Subcutaneous abdominal adipose tissue (tissue), 5 donors: ENCODE measurements at regions not wholly inside any gene's neighbourhood (a gene's known extent, or its start where the extent isn't known, plus 50 kb on each side); places are given as distances from the start of the nearest gene placed in this dataset.
"Not testable (repeated sequence)": the region's sequence is repeated elsewhere in the genome, so short reads cannot be mapped to it uniquely, and the experiment has no call there.

Source experiments
- H3K27ac ChIP-seq: one replicate; pipeline ENCODE4 v1.7.0; 2013; ENCODE audit warnings: low read depth, mild to moderate bottlenecking, inconsistent platforms, low read length, moderate library complexity
- H3K27me3 ChIP-seq, 5 donors: one replicate each; pipeline ENCODE4 v1.7.0; 2013; ENCODE audit warnings: low read length in 5 of 5, inconsistent platforms in 1 of 5; ENCODE audit not compliant: control insufficient read depth in 5 of 5, insufficient read depth in 4 of 5
- H3K36me3 ChIP-seq, 5 donors: one replicate each; pipeline ENCODE4 v1.7.0; 2013; ENCODE audit warnings: low read length in 5 of 5; ENCODE audit not compliant: control insufficient read depth in 5 of 5, insufficient read depth in 5 of 5
- H3K4me1 ChIP-seq, 5 donors: one replicate each; pipeline ENCODE4 v1.7.0; 2013; ENCODE audit warnings: low read length in 5 of 5, mild to moderate bottlenecking in 3 of 5, moderate library complexity in 1 of 5; ENCODE audit not compliant: control insufficient read depth in 5 of 5, insufficient read depth in 5 of 5
- H3K4me3 ChIP-seq, 5 donors: one replicate each; pipeline ENCODE4 v1.7.0; 2013; ENCODE audit warnings: low read length in 5 of 5, low read depth in 1 of 5
- H3K9ac ChIP-seq, 5 donors: one replicate each; pipeline ENCODE4 v1.7.0; 2013; ENCODE audit warnings: low read length in 5 of 5, mild to moderate bottlenecking in 4 of 5, moderate library complexity in 3 of 5
- H3K9me3 ChIP-seq, 5 donors: one replicate each; pipeline ENCODE4 v1.7.0; 2013; ENCODE audit warnings: low read length in 5 of 5; ENCODE audit not compliant: control insufficient read depth in 5 of 5
- donor health status: healthy.
- donor health status: healthy.
- donor health status: healthy.
- donor health status: healthy.
- donor health status: healthy.

- Histone ChIP-seq H3K9ac (no peak overlapping the region), H3K36me3 (no peaks in the 10 kb centered on the region), H3K4me3 (no peak overlapping the region), H3K9me3 (no peaks in the 10 kb centered on the region), H3K27ac (no peak overlapping the region), H3K4me1 (peaks cover 0 to 15% (median 0%) of the 10 kb centered on the region in 5 donors), H3K27me3 (no peaks in the 10 kb centered on the region)
Measured at GRCh38 chr2:208673631-208674030, 267.0 kb downstream of the PTH2R start.

- Histone ChIP-seq H3K4me1 (peaks cover 0 to 15% (median 0%) of the 10 kb centered on the region in 5 donors), H3K4me3 (no peak overlapping the region), H3K9me3 (no peaks in the 10 kb centered on the region), H3K27ac (no peak overlapping the region), H3K9ac (no peak overlapping the region), H3K36me3 (no peaks in the 10 kb centered on the region), H3K27me3 (no peaks in the 10 kb centered on the region)
Measured at GRCh38 chr2:208674919-208675318, 268.3 kb downstream of the PTH2R start.

GRCh38 chr2:208685929-208686328 is 279.3 kb downstream of the PTH2R start:
- not testable (repeated sequence) for H3K4me1 ChIP-seq

GRCh38 chr2:208686665-208687064 is 280.1 kb downstream of the PTH2R start:
- Histone ChIP-seq H3K27ac (no peak overlapping the region), H3K9me3 (peaks cover 0 to 16% (median 7%) of the 10 kb centered on the region in 5 donors), H3K4me1 (no peaks in the 10 kb centered on the region), H3K36me3 (no peaks in the 10 kb centered on the region), H3K9ac (no peak overlapping the region), H3K27me3 (no peaks in the 10 kb centered on the region), H3K4me3 (no peak overlapping the region)

More at GRCh38 chr2:208685929-208686328, 279.3 kb downstream of the PTH2R start:
- not testable (repeated sequence) for H3K27me3 ChIP-seq, H3K36me3 ChIP-seq, H3K27ac ChIP-seq, H3K4me3 ChIP-seq, H3K9ac ChIP-seq
- peaks cover 0 to 16% (median 7%) of the 10 kb centered on the region in 5 donors for H3K9me3 ChIP-seq

GRCh38 chr2:208687720-208688119 is 281.1 kb downstream of the PTH2R start:
- H3K27ac ChIP-seq, H3K9ac ChIP-seq, H3K36me3 ChIP-seq, H3K4me3 ChIP-seq, H3K4me1 ChIP-seq, H3K27me3 ChIP-seq: not testable (repeated sequence)
- H3K9me3 ChIP-seq = peaks cover 0 to 16% (median 7%) of the 10 kb centered on the region in 5 donors

GRCh38 chr2:208698114-208698513 is 291.5 kb downstream of the PTH2R start:
- Histone ChIP-seq H3K4me1 (no peaks in the 10 kb centered on the region), H3K27me3 (no peaks in the 10 kb centered on the region), H3K4me3 (no peak overlapping the region), H3K27ac (no peak overlapping the region), H3K36me3 (no peaks in the 10 kb centered on the region), H3K9ac (no peak overlapping the region), H3K9me3 (no peaks in the 10 kb centered on the region)

- Histone ChIP-seq H3K4me1 (no peaks in the 10 kb centered on the region), H3K27ac (no peak overlapping the region), H3K36me3 (no peaks in the 10 kb centered on the region), H3K4me3 (no peak overlapping the region), H3K9ac (no peak overlapping the region), H3K9me3 (no peaks in the 10 kb centered on the region), H3K27me3 (no peaks in the 10 kb centered on the region)
Measured at GRCh38 chr2:208708486-208708885, 301.9 kb downstream of the PTH2R start.

- Histone ChIP-seq H3K4me3 (no peak overlapping the region), H3K27me3 (no peaks in the 10 kb centered on the region), H3K27ac (no peak overlapping the region), H3K9ac (no peak overlapping the region), H3K36me3 (no peaks in the 10 kb centered on the region), H3K4me1 (no peaks in the 10 kb centered on the region), H3K9me3 (no peaks in the 10 kb centered on the region)
Measured at GRCh38 chr2:208711598-208711997, 305.0 kb downstream of the PTH2R start.

GRCh38 chr2:208713066-208713745 is 306.6 kb downstream of the PTH2R start:
- Histone ChIP-seq H3K4me3 (no peak overlapping the region), H3K4me1 (no peaks in the 10 kb centered on the region), H3K9me3 (no peaks in the 10 kb centered on the region), H3K27ac (no peak overlapping the region), H3K27me3 (no peaks in the 10 kb centered on the region), H3K36me3 (no peaks in the 10 kb centered on the region), H3K9ac (no peak overlapping the region)

GRCh38 chr2:208718828-208719227 is 312.2 kb downstream of the PTH2R start:
- no peaks in the 10 kb centered on the region for H3K36me3 ChIP-seq
- no peak overlapping the region for H3K27ac ChIP-seq
- H3K9me3 ChIP-seq = no peaks in the 10 kb centered on the region

More at GRCh38 chr2:208718828-208719227, 312.2 kb downstream of the PTH2R start:
- Histone ChIP-seq H3K4me1 (no peaks in the 10 kb centered on the region), H3K4me3 (no peak overlapping the region), H3K9ac (no peak overlapping the region), H3K27me3 (no peaks in the 10 kb centered on the region)
